Endothelial cell of umbilical vein (primary cell): ENCODE measurements at regions not wholly inside any gene's neighbourhood (a gene's known extent, or its start where the extent isn't known, plus 50 kb on each side); places are given as distances from the start of the nearest gene placed in this dataset.

Source experiments
- BruUV-seq: library from RNA; stranded (reverse); fragments of 400-500 nt; replicated peaks from 2 replicates; lab custom pipeline; 2021; lab: Mats Ljungman, UMichigan
- CTCF ChIA-PET: fragments of 300-600, 350-600 bp; sonication (Branson Sonifier 250); formaldehyde crosslinking; loops from one replicate; lab custom pipeline; 2021; ENCODE audit warnings: antibody characterized with exemption, inconsistent platforms; lab: Charles Lee
- POLR2A ChIA-PET: fragments of 300-600, 350-600 bp; sonication (Branson Sonifier 250); formaldehyde crosslinking; loops from one replicate; lab custom pipeline; 2021; ENCODE audit warnings: antibody characterized with exemption, inconsistent platforms; lab: Charles Lee
- DNase-seq: peaks from one replicate; pipeline ENCODE4 v3.0.0-alpha.2; 2011; ENCODE audit warnings: low read depth, low spot score
- FAIRE-seq: peaks from 2 replicates; lab custom pipeline; 2011; peaks lifted over from hg19 to GRCh38; lab: Jason Lieb, UNC
- H2AFZ ChIP-seq: 2 replicates; pipeline ENCODE4 v1.6.0; 2012; ENCODE audit warnings: low read depth, low read length, control low read depth, inconsistent platforms
- H3K27ac ChIP-seq: 2 replicates; pipeline ENCODE4 v1.5.1; 2011; ENCODE audit warnings: low read depth, mild to moderate bottlenecking, control low read depth, low read length, moderate library complexity; ENCODE audit not compliant: insufficient read depth
- H3K27me3 ChIP-seq, 2 experiments: 2 replicates each; pipeline versions ENCODE4 v1.6.0 to v1.6.1; 2011; ENCODE audit warnings: low read length in 2 of 2, mixed read lengths in 1 of 2; ENCODE audit not compliant: control insufficient read depth in 2 of 2, insufficient read depth in 2 of 2
- H3K36me3 ChIP-seq, 2 experiments: 2 replicates in 1 of 2; 3 replicates in 1 of 2; pipeline ENCODE4 v1.5.1; 2011; ENCODE audit warnings: low read length in 2 of 2, mild to moderate bottlenecking in 1 of 2, moderate library complexity in 1 of 2; ENCODE audit not compliant: control insufficient read depth in 2 of 2, insufficient read depth in 2 of 2; ENCODE audit errors: extremely low read depth in 1 of 2
- H3K4me1 ChIP-seq: 3 replicates; pipeline ENCODE4 v1.5.1; 2011; ENCODE audit warnings: mild to moderate bottlenecking, low read length; ENCODE audit not compliant: control insufficient read depth, insufficient read depth; ENCODE audit errors: extremely low read depth
- H3K4me2 ChIP-seq: 2 replicates; pipeline ENCODE4 v1.6.1; 2011; ENCODE audit warnings: low read length, control low read depth, mixed read lengths; ENCODE audit not compliant: insufficient read depth
- H3K4me3 ChIP-seq, 3 experiments: fragments of 200-600 bp in 1 of 3; sonication (generic), shearing (Covaris generic) in 1 of 3; replicated peaks in 1 of 3; 2 replicates each; pipeline ENCODE4 v1.5.1; 2011 to 2016; ENCODE audit warnings: control low read depth in 3 of 3, low read length in 3 of 3, mild to moderate bottlenecking in 2 of 3, inconsistent platforms in 1 of 3, low read depth in 1 of 3, moderate library complexity in 1 of 3; ENCODE audit not compliant: insufficient read depth in 1 of 3
- H3K79me2 ChIP-seq: 2 replicates; pipeline ENCODE4 v1.6.0; 2012; ENCODE audit warnings: low read length, inconsistent platforms; ENCODE audit not compliant: control insufficient read depth, insufficient read depth
- H3K9ac ChIP-seq: replicated peaks from 2 replicates; pipeline ENCODE3; 2011; ENCODE audit warnings: low read length, control low read depth; ENCODE audit not compliant: insufficient read depth; ENCODE audit errors: extremely low read depth
- H3K9me1 ChIP-seq: replicated peaks from 3 replicates; pipeline ENCODE4 v1.6.0; 2011; ENCODE audit warnings: mild to moderate bottlenecking, low read length; ENCODE audit not compliant: control insufficient read depth, insufficient read depth; ENCODE audit errors: extremely low read depth
- H3K9me3 ChIP-seq: replicated peaks from 2 replicates; pipeline ENCODE4 v1.5.1; 2012; ENCODE audit warnings: low read length, inconsistent platforms; ENCODE audit not compliant: control insufficient read depth, insufficient read depth
- H4K20me1 ChIP-seq: replicated peaks from 2 replicates; pipeline ENCODE3; 2011; ENCODE audit warnings: mild to moderate bottlenecking, low read length; ENCODE audit not compliant: control insufficient read depth, insufficient read depth; ENCODE audit errors: extremely low read depth
- CTCF ChIP-seq, 2 donors: IDR thresholded peaks; 1 replicate in 1 of 2; 2 replicates in 1 of 2; pipeline ENCODE4 v1.5.1; 2011; ENCODE audit warnings: low read length in 2 of 2, mild to moderate bottlenecking in 2 of 2, moderate library complexity in 2 of 2, control low read depth in 1 of 2, inconsistent platforms in 1 of 2, low read depth in 1 of 2; ENCODE audit not compliant: insufficient read depth in 1 of 2; ENCODE audit errors: extremely low read depth in 1 of 2
- EZH2 ChIP-seq: IDR thresholded peaks from 2 replicates; pipeline ENCODE4 v1.6.1; 2012; ENCODE audit warnings: borderline replicate concordance, low read depth, mild to moderate bottlenecking, moderate library complexity, low read length, inconsistent platforms; ENCODE audit not compliant: severe bottlenecking
- FOS ChIP-seq: IDR thresholded peaks from 2 replicates; pipeline ENCODE4 v1.6.1; 2011; ENCODE audit warnings: mild to moderate bottlenecking, low read length, moderate library complexity, borderline replicate concordance; ENCODE audit not compliant: insufficient read depth
- GATA2 ChIP-seq: IDR thresholded peaks from 2 replicates; pipeline ENCODE4 v1.7.0; 2011; ENCODE audit warnings: low read depth, mild to moderate bottlenecking, moderate library complexity, mixed read lengths, low read length; ENCODE audit not compliant: insufficient read length, insufficient read depth
- JUN ChIP-seq: IDR thresholded peaks from 2 replicates; pipeline ENCODE4 v1.6.1; 2011; ENCODE audit warnings: borderline replicate concordance, low read depth; ENCODE audit not compliant: insufficient read length, insufficient read depth
- MAX ChIP-seq: IDR thresholded peaks from 2 replicates; pipeline ENCODE4 v1.6.1; 2011; ENCODE audit not compliant: insufficient read depth, insufficient read length
- MYC ChIP-seq: IDR thresholded peaks from one replicate; pipeline ENCODE4 v1.6.1; 2011; ENCODE audit warnings: mild to moderate bottlenecking, low read depth, low read length
- POLR2A ChIP-seq: IDR thresholded peaks from 2 replicates; pipeline ENCODE4 v1.6.1; 2012; ENCODE audit warnings: low read depth, mild to moderate bottlenecking, control low read depth, low read length
- POLR2AphosphoS5 ChIP-seq: IDR thresholded peaks from 2 replicates; pipeline ENCODE4 v1.6.1; 2012; ENCODE audit warnings: low read depth, mild to moderate bottlenecking, control low read depth, low read length, moderate library complexity; ENCODE audit not compliant: insufficient read depth
- dilution Hi-C: fragments of 300-500 bp; cut with MboI; formaldehyde crosslinking; loops from one replicate; pipeline ENCODE4 v1.15.0; 2019; ENCODE audit warnings: low sequenced_read_pairs; ENCODE audit not compliant: extremely low pct_ligation_motif_present
- intact Hi-C: fragments of 100-400 bp; cut with micrococcal nuclease; formaldehyde crosslinking; loops from one replicate; pipeline ENCODE4 v1.10.0; 2022

GRCh38 chr6:14738933-14739332, 506.9 kb upstream of the JARID2 start:
- ChIA-PET POLR2A (no interaction called here), CTCF (no interaction called here)
- no TSS peak for BruUV-seq
- no peaks in the 10 kb centered on the region for H3K36me3 ChIP-seq
- no peak overlapping the region for H3K9ac ChIP-seq
- no peaks in the 10 kb centered on the region for H3K79me2 ChIP-seq
- H3K9me3 ChIP-seq, result peaks cover 1% of the 10 kb centered on the region
- no peak overlapping the region for H2AFZ ChIP-seq
- H3K4me2 ChIP-seq, result no peak overlapping the region
- no peaks in the 10 kb centered on the region for H3K9me1 ChIP-seq
- H3K4me1 ChIP-seq, result no peaks in the 10 kb centered on the region
- intact Hi-C loops (no loop called here), dilution Hi-C loops (no loop called here)
- no peaks in the 10 kb centered on the region for H3K27me3 ChIP-seq
- no peak overlapping the region for H3K4me3 ChIP-seq
- FAIRE-seq (no peak), DNase-seq (no peak)
- no peak overlapping the region for H3K27ac ChIP-seq
- no peak for TF ChIP-seq MYC
- no peak for TF ChIP-seq CTCF (IDR thresholded peaks at IDR 0.05; ENCODE audit: extremely low read depth in 1 of 2, insufficient read depth in 1 of 2, low read depth in 1 of 2, low read length in 2 of 2)
- TF ChIP-seq GATA2, result no peak
- TF ChIP-seq JUN, result no peak
- TF ChIP-seq MAX, result no peak
- TF ChIP-seq POLR2AphosphoS5, result no peak
- no peak for TF ChIP-seq POLR2A
- TF ChIP-seq FOS, result no peak
- TF ChIP-seq EZH2, result no peak
- H4K20me1 ChIP-seq, result no peaks in the 10 kb centered on the region
